Fibroblast of gingiva (primary cell): ENCODE measurements at regions not wholly inside any gene's neighbourhood (a gene's known extent, or its start where the extent isn't known, plus 50 kb on each side); places are given as distances from the start of the nearest gene placed in this dataset.

ENCODE experiments used
- DNase-seq: peaks from one replicate; pipeline ENCODE4 v3.0.0-alpha.2; 2011; ENCODE audit warnings: low read depth

- peak; percentile 51 for DNase-seq
Observed at GRCh38 chr6:113560908-113561307, 296.2 kb upstream of the MARCKS start.

DNA sequence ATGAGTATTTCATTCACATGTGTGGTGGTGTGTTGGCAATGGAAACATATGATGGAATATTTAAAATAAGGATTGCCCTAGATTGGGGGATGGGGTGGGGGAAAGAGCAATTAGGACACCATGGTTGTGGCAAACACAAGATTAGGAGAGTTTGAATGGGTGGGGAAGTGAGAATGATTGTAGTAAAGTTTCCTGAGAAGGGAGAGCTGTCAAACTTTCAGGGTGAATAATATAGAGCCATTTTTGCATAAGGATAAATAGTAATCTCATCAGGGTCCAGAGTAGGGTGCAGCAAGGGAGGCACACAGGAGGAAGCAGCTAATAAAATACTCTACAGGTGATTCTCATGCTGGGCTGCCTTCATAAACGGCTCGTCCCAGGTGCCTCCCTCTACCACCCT, 294.9 kb upstream of the MARCKS start:
- DNase-seq, result no peak

- DNase-seq, result peak; percentile 96
Observed at GRCh38 chr6:113564371-113565171, 292.6 kb upstream of the MARCKS start.

DNA sequence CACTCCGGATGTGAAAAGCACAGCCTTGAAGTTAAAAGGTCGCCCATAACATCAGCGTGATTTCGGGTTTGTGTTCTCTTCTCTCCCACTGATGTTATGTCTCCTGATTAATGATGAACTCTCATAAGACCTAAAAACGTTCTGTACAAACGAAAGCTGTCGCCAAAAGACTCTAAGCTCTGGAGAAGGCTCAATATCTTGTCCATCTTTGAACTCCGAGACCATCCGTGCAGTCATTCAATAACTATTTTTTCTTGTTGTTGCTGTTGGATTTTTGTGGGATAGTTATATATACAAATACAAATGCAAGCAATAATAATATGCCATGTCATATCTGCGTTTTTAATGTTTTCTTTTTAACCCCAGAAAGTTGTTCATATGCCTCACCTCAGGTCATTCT, 291.8 kb upstream of the MARCKS start:
- peak; percentile 18 for DNase-seq

- peak; percentile 57 for DNase-seq
Observed at GRCh38 chr6:113570161-113570560, 287.0 kb upstream of the MARCKS start.

DNA sequence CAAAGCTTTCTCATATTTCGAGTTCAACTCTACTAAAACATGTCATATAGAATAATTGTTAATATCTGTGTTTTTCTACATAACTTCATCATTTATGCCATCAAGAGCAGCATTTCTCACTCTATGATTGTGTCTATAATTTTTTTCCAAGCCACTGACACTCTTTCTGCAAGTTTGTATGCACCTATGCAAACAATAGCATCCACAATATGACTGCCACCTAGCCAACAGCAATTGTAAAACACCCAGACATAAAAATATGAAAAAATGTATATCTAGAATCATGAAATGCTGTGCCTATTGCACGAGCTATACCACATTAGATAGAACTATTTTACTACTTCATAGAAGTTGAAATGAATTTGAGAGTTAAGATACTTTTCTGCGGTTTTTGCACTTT, 286.5 kb upstream of the MARCKS start:
- DNase-seq, result no peak

GRCh38 chr6:113574147-113574546, 283.0 kb upstream of the MARCKS start:
- DNase-seq, result no peak

GRCh38 chr6:113576310-113576709, 280.8 kb upstream of the MARCKS start:
- DNase-seq, result no peak

- no peak for DNase-seq
Observed at GRCh38 chr6:113578691-113579090, 278.5 kb upstream of the MARCKS start.

DNA sequence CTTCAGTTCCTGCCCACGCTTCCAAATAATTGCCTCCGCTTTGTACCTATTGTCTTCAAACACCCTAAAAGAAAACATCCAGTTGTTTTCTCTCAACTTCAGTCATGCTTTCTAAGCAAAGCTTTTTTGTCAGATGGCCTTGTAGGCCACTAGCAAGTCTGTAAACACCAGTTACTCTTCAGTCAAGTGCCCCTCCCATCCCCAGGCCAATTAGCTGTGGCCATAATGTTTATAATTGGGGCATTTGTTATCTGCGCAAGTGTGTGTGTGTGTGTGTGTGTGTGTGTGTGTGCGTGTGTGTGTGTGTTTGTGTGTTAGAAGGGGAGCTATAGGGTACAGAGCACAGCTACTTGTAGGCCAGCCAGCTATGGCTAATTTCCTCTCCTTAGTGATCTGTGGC, 272.4 kb upstream of the MARCKS start:
- DNase-seq, result no peak

GRCh38 chr6:113585246-113585645, 271.9 kb upstream of the MARCKS start:
- peak; percentile 12 for DNase-seq

DNA sequence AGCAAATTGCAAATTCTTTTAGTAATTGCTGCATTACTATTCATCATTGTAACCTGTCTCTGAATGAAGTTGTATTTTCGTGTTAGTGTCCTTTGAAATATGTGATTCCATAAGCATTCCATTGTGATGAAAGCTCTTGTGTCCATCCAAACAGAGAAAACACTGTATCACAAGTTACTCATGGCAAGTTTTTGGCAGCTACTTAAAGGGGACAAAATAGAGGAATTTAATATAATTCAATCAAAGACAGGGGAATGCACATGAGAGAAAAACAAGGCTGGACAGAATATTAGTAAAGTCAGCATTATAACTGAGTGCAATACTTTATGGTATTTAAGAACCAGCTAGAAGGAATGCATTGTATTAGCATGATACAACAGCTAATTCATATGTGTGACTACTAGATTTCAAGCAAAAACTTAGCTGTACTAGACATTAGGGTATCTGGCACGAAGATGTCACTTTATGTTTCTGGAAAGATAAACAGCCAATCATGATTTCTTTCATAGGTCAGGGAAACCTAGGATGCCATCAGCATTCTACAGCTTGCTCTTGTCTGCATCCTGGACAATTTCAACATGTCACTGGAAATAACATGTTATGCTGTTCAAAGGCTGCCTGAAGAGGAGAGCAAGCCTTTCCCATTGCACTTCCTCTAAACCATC, 270.6 kb upstream of the MARCKS start:
- peak; percentile 45 for DNase-seq

DNA sequence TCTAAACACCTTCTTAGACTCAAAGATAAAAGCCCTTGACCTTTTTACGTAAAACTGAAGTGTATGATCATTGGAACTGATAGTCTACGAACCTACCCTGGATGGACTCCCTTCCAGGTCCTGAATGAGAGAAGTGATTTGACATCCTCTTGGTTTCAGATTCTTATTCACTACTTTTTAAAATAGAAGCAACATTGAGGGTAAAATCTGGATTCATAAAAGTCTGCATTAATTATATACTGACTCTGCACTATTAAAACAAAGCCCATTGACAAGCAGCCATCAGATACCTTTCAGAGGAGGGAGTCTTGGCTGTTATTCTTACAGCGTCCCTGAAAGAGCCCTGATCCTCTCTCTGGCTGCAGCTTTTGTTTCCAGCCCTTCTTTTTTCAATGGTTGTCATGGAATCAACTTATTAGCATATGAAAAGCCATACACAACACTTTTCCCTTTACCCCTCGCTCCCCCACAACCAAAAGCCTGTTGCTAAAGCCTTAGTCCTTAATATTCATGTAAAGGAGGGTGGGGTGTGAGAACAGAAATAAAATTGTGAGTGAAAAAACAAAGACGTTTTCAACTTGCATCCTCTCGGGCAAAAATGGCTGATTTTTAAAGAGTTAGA, 270.0 kb upstream of the MARCKS start:
- no peak for DNase-seq

DNA sequence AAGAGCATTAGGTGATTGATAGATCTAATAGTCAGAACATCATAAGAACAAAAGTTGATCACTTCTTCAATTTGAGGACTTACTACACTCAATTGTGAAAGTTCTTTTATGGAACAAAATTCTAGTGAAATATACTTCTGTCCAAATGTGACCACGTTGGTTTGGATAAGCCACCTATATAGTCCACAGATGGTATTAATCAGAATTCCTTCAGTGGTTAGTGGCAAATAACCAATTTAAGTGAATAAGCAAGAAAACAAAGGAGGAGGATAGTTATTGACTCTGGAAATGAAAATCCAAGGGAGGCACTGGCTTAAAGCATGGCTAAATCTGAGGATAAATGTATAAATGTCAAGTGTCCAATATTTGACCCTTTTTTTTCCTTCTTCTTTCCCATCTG, 268.5 kb upstream of the MARCKS start:
- peak; percentile 71 for DNase-seq

DNA sequence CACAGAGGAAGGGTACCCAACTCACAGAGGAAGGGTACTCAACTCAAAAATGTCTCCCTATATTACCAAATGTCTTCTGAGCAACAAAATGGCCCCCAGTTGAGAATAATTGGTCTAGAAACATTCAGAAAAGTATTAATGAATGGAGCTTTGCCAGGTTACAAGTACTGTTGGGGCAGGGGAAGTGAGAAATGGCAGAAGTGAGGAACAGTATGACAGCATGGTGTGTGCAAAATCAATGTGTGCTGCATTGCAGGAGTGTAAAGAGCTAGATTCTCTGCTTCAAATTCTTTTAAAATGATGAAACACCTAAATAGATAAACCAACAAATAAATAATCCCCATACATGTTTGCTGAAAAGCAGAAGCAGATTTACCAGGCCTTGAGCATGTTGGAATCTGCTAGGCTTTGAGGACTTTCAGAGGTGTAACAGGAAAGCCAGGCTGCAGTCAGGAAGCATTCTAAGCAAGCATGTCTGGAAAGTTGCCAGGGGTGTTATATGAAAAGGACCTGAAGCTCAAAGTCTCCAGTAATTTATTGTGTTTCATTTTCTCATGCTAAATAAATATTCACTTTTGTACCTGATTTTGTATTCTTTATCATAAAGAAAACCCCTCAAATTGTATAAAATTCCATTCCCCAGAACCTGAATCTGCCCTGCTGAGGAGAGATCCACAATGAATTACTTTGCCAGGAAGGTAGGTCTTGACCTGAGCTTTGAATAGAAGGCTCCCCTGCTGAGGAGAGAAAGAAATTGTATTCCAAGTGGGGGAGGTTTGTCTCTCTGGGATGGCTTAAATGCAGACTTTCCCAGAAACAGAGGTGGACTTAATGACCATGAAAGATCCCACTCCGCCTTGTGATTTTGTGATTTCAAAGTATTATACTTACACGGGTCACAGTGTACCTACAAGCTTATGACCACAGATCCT, 265.0 kb upstream of the MARCKS start:
- DNase-seq, result no peak

DNA sequence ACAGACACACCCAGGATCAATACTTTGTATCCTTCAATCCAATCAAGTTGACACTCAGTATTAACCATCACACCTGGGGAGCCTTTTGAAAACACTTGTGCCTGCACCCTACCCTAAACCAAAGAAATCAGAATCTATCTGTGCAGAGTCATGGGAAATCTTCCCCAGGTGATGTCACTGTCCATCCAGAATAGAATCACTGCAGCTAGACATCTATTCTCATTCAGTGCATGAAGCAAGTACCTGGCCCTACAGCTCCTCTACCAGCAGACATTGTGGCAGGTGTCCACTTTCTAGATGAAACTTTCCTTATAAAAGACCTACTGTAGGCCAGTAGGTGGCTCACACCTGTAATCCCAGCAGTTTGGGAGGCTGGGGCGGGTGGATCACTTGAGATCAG, 262.4 kb upstream of the MARCKS start:
- no peak for DNase-seq

GRCh38 chr6:113595911-113596376, 261.2 kb upstream of the MARCKS start:
- peak; percentile 98 for DNase-seq

- peak; percentile 76 for DNase-seq
Observed at GRCh38 chr6:113596387-113597230, 260.5 kb upstream of the MARCKS start.

GRCh38 chr6:113597231-113597583, 259.9 kb upstream of the MARCKS start:
- DNase-seq, result peak; percentile 80

- DNase-seq, result no peak
Observed at GRCh38 chr6:113598786-113599185, 258.4 kb upstream of the MARCKS start.

- no peak for DNase-seq
Observed at GRCh38 chr6:113599444-113599843, 257.7 kb upstream of the MARCKS start.
